K562 (cell line): ENCODE measurements at regions not wholly inside any gene's neighbourhood (a gene's known extent, or its start where the extent isn't known, plus 50 kb on each side); places are given as distances from the start of the nearest gene placed in this dataset.

Experiments
- ATAC-seq: fragments of 200-7000 bp; cut with Tn5 transposase; 3 replicates; pipeline ENCODE4 v1.9.1; 2020; ENCODE audit warnings: moderate library complexity
- BruUV-seq: library from RNA; stranded (reverse); fragments of 400-500 nt; replicated peaks from 2 replicates; lab custom pipeline; 2021; lab: Mats Ljungman, UMichigan
- CTCF ChIA-PET: fragments of 300-600 bp; formaldehyde crosslinking; extraction: SDS; loops from one replicate; lab custom pipeline; 2021; ENCODE audit warnings: low intra/inter-chr PET ratio; lab: Yijun Ruan, JAX
- POLR2A ChIA-PET: fragments of 300-600, 350-650 bp; sonication (Branson Sonifier 250); formaldehyde crosslinking; extraction: SDS; loops from one replicate; lab custom pipeline; 2021; ENCODE audit warnings: antibody characterized with exemption, inconsistent platforms; lab: Yijun Ruan, JAX
- DNase-seq, 4 experiments: peaks; one replicate each; pipeline versions ENCODE4 v3.0.0 to v3.0.0-alpha.2; 2011 to 2018; ENCODE audit warnings: low spot score in 3 of 4, mixed read lengths in 3 of 4; ENCODE audit errors: extremely low read depth in 1 of 4
- FAIRE-seq: peaks from 2 replicates; lab custom pipeline; 2011; peaks lifted over from hg19 to GRCh38; lab: Jason Lieb, UNC
- H2AFZ ChIP-seq: 2 replicates; pipeline ENCODE4 v1.6.0; 2011; ENCODE audit warnings: low read depth, low read length, control low read depth, inconsistent platforms
- H3K27ac ChIP-seq: fragments of 200-600 bp; 3 replicates; pipeline ENCODE4 v1.8.0; 2011; ENCODE audit warnings: low read depth, mild to moderate bottlenecking, control low read depth, inconsistent platforms, low read length, moderate library complexity, mixed read lengths; ENCODE audit errors: extremely low read depth
- H3K27me3 ChIP-seq, 2 experiments: fragments of 300-600 bp in 1 of 2; 2 replicates in 1 of 2; 3 replicates in 1 of 2; pipeline versions ENCODE4 v1.6.0 to v1.8.0; 2011; ENCODE audit warnings: inconsistent platforms in 2 of 2, low read length in 2 of 2, mild to moderate bottlenecking in 1 of 2, mixed read lengths in 1 of 2, moderate library complexity in 1 of 2; ENCODE audit not compliant: control insufficient read depth in 2 of 2, insufficient read depth in 2 of 2
- H3K36me3 ChIP-seq: fragments of 300-600 bp; 3 replicates; pipeline ENCODE4 v1.8.0; 2011; ENCODE audit warnings: mild to moderate bottlenecking, low read length, inconsistent platforms; ENCODE audit not compliant: control insufficient read depth, insufficient read depth
- H3K4me1 ChIP-seq, 2 experiments: fragments of 200-600 bp in 1 of 2; replicated peaks in 1 of 2; 2 replicates in 1 of 2; 3 replicates in 1 of 2; pipeline versions ENCODE4 v1.5.1 to v1.8.0; 2011; ENCODE audit warnings: inconsistent platforms in 2 of 2, low read length in 2 of 2, mild to moderate bottlenecking in 1 of 2, mixed read lengths in 1 of 2, moderate library complexity in 1 of 2; ENCODE audit not compliant: control insufficient read depth in 2 of 2, insufficient read depth in 2 of 2
- H3K4me2 ChIP-seq: 2 replicates; pipeline ENCODE4 v1.6.1; 2011; ENCODE audit warnings: low read length, control low read depth, inconsistent platforms, mixed read lengths; ENCODE audit not compliant: insufficient read depth
- H3K4me3 ChIP-seq: fragments of 200-600 bp; sonication (generic), shearing (Covaris generic); 2 replicates; pipeline ENCODE4 v1.5.1; 2016; ENCODE audit warnings: control low read depth, inconsistent platforms
- H3K79me2 ChIP-seq: fragments of 200-600 bp; 3 replicates; pipeline ENCODE4 v1.8.0; 2011; ENCODE audit warnings: low read length, inconsistent platforms; ENCODE audit not compliant: control insufficient read depth, insufficient read depth
- H3K9ac ChIP-seq, 2 experiments: 2 replicates each; pipeline versions ENCODE4 v1.6.0 to v1.6.1; 2011; ENCODE audit warnings: low read depth in 2 of 2, low read length in 2 of 2, control low read depth in 1 of 2, inconsistent platforms in 1 of 2, mild to moderate bottlenecking in 1 of 2, mixed read lengths in 1 of 2; ENCODE audit not compliant: insufficient read depth in 1 of 2
- H3K9me1 ChIP-seq: one replicate; pipeline ENCODE4 v1.6.0; 2011; ENCODE audit warnings: inconsistent platforms, mild to moderate bottlenecking, low read length, moderate library complexity; ENCODE audit not compliant: control insufficient read depth, insufficient read depth
- H3K9me3 ChIP-seq: replicated peaks from 2 replicates; pipeline ENCODE4 v1.5.1; 2011; ENCODE audit warnings: low read depth, low read length, inconsistent platforms; ENCODE audit not compliant: control insufficient read depth, insufficient read depth
- H4K20me1 ChIP-seq: replicated peaks from 2 replicates; pipeline ENCODE4 v1.6.1; 2011; ENCODE audit warnings: low read length, inconsistent platforms, mixed read lengths; ENCODE audit not compliant: control insufficient read depth, insufficient read depth
- BCLAF1 ChIP-seq, 2 experiments: fragments of 450-650 bp in 1 of 2; IDR thresholded peaks; 2 replicates each; pipeline ENCODE4 v1.6.1; 2011 to 2017; ENCODE audit warnings: low read depth in 2 of 2, antibody characterized with exemption in 1 of 2, borderline replicate concordance in 1 of 2, low read length in 1 of 2, mild to moderate bottlenecking in 1 of 2, mixed read lengths in 1 of 2; ENCODE audit not compliant: control insufficient read depth in 1 of 2
- CBFB ChIP-seq: sonication (generic); formaldehyde crosslinking; IDR thresholded peaks from 2 replicates; pipeline ENCODE4 v1.4.0; 2020; ENCODE audit warnings: mild to moderate bottlenecking, missing genetic modification reagents
- CHCHD3 ChIP-seq: fragments of 250-450 bp; sonication (Bioruptor Pico); IDR thresholded peaks from 2 replicates; pipeline ENCODE4 v2.1.2; 2022; ENCODE audit warnings: mild to moderate bottlenecking
- DEAF1 ChIP-seq: fragments of 450-650 bp; formaldehyde crosslinking; IDR thresholded peaks from 2 replicates; pipeline ENCODE4 v1.4.0; 2020; ENCODE audit warnings: mild to moderate bottlenecking, moderate library complexity
- GABPA ChIP-seq: fragments of 200-800 bp; sonication (Bioruptor generic); conservative IDR thresholded peaks from 2 replicates; pipeline ENCODE4 v1.6.1; 2016; ENCODE audit warnings: low read depth, missing genetic modification characterization, missing compliant biosample characterization
- IFI16 ChIP-seq: fragments of 250-450 bp; sonication (Bioruptor Pico); IDR thresholded peaks from 2 replicates; pipeline ENCODE4 v2.1.2; 2022; ENCODE audit warnings: mild to moderate bottlenecking, inconsistent platforms
- KLF10 ChIP-seq: fragments of 250-450 bp; sonication (Bioruptor Pico); IDR thresholded peaks from 2 replicates; pipeline ENCODE4 v1.6.1; 2021; ENCODE audit warnings: matching md5 sums
- NFE2L1 ChIP-seq: fragments of 450-650 bp; IDR thresholded peaks from 2 replicates; pipeline ENCODE4 v1.6.1; 2016; ENCODE audit warnings: missing genetic modification characterization, low read depth, mild to moderate bottlenecking, missing compliant biosample characterization, moderate library complexity, borderline replicate concordance
- TAF7 ChIP-seq: fragments of 450-650 bp; IDR thresholded peaks from 2 replicates; pipeline ENCODE4 v1.6.1; 2016; ENCODE audit warnings: missing genetic modification characterization, missing compliant biosample characterization
- ZKSCAN3 ChIP-seq: fragments of 250-450 bp; sonication (Bioruptor Pico); IDR thresholded peaks from 2 replicates; pipeline ENCODE4 v1.4.0; 2020
- ZNF184 ChIP-seq: sonication (generic); formaldehyde crosslinking; IDR thresholded peaks from 2 replicates; pipeline ENCODE4 v1.5.0; 2020; ENCODE audit warnings: missing genetic modification reagents
- ZNF282 ChIP-seq: sonication (generic); formaldehyde crosslinking; IDR thresholded peaks from 2 replicates; pipeline ENCODE4 v1.8.1; 2023; ENCODE audit warnings: missing genetic modification reagents
- ZNF584 ChIP-seq: fragments of 200-800 bp; sonication (Bioruptor generic); IDR thresholded peaks from 2 replicates; pipeline ENCODE4 v1.6.1; 2016; ENCODE audit warnings: low read depth, mild to moderate bottlenecking, missing genetic modification characterization, missing compliant biosample characterization
- WGBS: fragments of 100-300 bp; shearing (Covaris generic); methylation state at CpG from one replicate; pipeline ENCODE4 v1.1.6; 2016; ENCODE audit warnings: low coverage, mixed read lengths; ENCODE audit not compliant: insufficient coverage; ENCODE audit errors: missing lambda C conversion rate; 5-methylcytosine and 5-hydroxymethylcytosine counted together
- in situ Hi-C: fragments of 300-500 bp; cut with MboI; formaldehyde crosslinking; loops from 4 replicates; pipeline ENCODE4 v1.15.0; 2018; ENCODE audit warnings: inconsistent platforms, mixed read lengths
- intact Hi-C: fragments of 100-400 bp; cut with micrococcal nuclease; formaldehyde crosslinking; loops from 2 replicates; pipeline ENCODE4 v1.14.2; 2022

GRCh38 chr15:75126864-75127580 lies 74.7 kb upstream of the C15orf39 start:
- Histone ChIP-seq H3K9ac (peak overlapping the region in 1 of 2 experiments; percentile 40; a peak in 1 of 4 replicates), H3K36me3 (no peaks in the 10 kb centered on the region), H3K4me3 (no peak overlapping the region), H2AFZ (no peak overlapping the region), H3K27me3 (no peaks in the 10 kb centered on the region), H3K27ac (no peak overlapping the region), H3K4me2 (no peak overlapping the region), H3K9me3 (no peaks in the 10 kb centered on the region), H3K9me1 (no peaks in the 10 kb centered on the region), H3K79me2 (no peaks in the 10 kb centered on the region), H3K4me1 (peaks cover 22 to 27% of the 10 kb centered on the region in 2 experiments), H4K20me1 (no peaks in the 10 kb centered on the region)
- in situ Hi-C loops (no loop called here), intact Hi-C loops (loop anchor here (5.0 kb wide), 2 partner anchors 35 to 75 kb away; partner anchors contain the start of gene C15orf39)
- BruUV-seq = no TSS peak
- POLR2A ChIA-PET = interaction anchor here (0.7 kb wide), 1 partner anchor 30 kb away, joined by 4 read pairs; no protein-coding TSS in a partner anchor
- WGBS = 68% methylated on average over 8 of the region's 10 CpGs
- no peak for TF ChIP-seq NFE2L1 (tag)
- no peak for TF ChIP-seq KLF10 (CRISPR knock-in tag)
- TF ChIP-seq BCLAF1 (IDR thresholded peaks at IDR 0.05; ENCODE audit: borderline replicate concordance in 1 of 2, control insufficient read depth in 1 of 2, low read depth in 2 of 2, low read length in 1 of 2) = no peak
- TF ChIP-seq ZKSCAN3 (CRISPR knock-in tag) = no peak
- no peak for TF ChIP-seq ZNF282 (CRISPR knock-in tag)
- TF ChIP-seq ZNF584 (CRISPR knock-in tag) = no peak
- no peak for TF ChIP-seq DEAF1 (CRISPR knock-in tag)
- no peak for TF ChIP-seq IFI16 (CRISPR knock-in tag)
- no peak for TF ChIP-seq GABPA
- TF ChIP-seq TAF7 (tag) = no peak
- no peak for TF ChIP-seq CHCHD3 (CRISPR knock-in tag)
- no peak for TF ChIP-seq CBFB (CRISPR knock-in tag)
- TF ChIP-seq ZNF184 (CRISPR knock-in tag) = no peak
- DNase-seq (no peak), FAIRE-seq (no peak), ATAC-seq (no peak)
- CTCF ChIA-PET = no interaction called here
